ENCODE measurements at regions not wholly inside any gene's neighbourhood (a gene's known extent, or its start where the extent isn't known, plus 50 kb on each side); places are given as distances from the start of the nearest gene placed in this dataset.

DNA sequence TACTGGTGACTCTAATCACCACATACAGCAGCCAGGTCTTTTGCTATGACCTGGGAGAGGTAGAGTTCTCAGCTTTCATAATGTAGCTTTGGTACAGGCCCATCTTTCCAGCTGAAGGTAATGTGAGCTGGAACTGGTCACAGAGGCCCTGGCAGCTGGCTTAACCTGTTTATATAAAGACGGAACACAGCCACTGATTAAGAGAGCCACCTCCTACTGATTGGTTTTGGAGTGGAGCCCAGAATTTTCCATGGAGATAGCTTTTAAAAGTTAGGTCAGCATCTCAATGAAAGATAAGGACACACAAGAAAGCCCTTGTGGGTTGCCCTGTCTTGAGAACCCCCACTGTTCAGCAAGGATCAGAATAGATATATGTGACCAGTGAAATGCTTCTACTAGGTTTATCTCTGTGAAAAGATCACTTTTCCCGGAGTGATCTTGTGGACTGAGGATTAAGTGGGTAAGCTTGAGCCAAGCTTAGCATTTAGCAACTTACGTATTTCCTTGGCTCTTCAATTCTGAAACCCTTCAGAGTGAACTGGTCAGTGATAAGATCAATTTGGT is 213.7 kb upstream of the CITED2 start:
- H3K79me2 ChIP-seq (ENCODE audit: control insufficient read depth, insufficient read depth, low read length), result no peaks in the 10 kb centered on the region
- peak; percentile 95 for DNase-seq
- no peak overlapping the region for H2AK5ac ChIP-seq (ENCODE audit: low read length)
- H3K18ac ChIP-seq (ENCODE audit: low read length), result peak overlapping the region; percentile 76
- no peak overlapping the region for H2BK5ac ChIP-seq (ENCODE audit: low read length)
- H3K79me1 ChIP-seq (ENCODE audit: low read length), result no peaks in the 10 kb centered on the region
- H3K4me3 ChIP-seq (ENCODE audit: low read length), result no peak overlapping the region
- no peaks in the 10 kb centered on the region for H3K36me3 ChIP-seq (ENCODE audit: control insufficient read depth, insufficient read depth, low read length)
- no peak overlapping the region for H3K4me2 ChIP-seq (ENCODE audit: low read length)
- no peaks in the 10 kb centered on the region for H3K27me3 ChIP-seq (ENCODE audit: insufficient read depth, low read length, poor library complexity)
- H3K9ac ChIP-seq (ENCODE audit: low read length), result no peak overlapping the region
- peak overlapping the region; percentile 93 for H2BK15ac ChIP-seq (replicated peaks; ENCODE audit: low read depth)
- H3K23ac ChIP-seq (ENCODE audit: low read length), result no peak overlapping the region
- WGBS (ENCODE audit: extremely low coverage, insufficient coverage, low lambda C conversion rate), result no CpG with 5 or more reads among the region's 3 CpGs
- peak overlapping the region; percentile 77 for H3K27ac ChIP-seq (ENCODE audit: low read depth, low read length)
- no peak overlapping the region for H4K8ac ChIP-seq (ENCODE audit: low read depth, low read length)
- H3K4me1 ChIP-seq (ENCODE audit: control insufficient read depth, low read depth, low read length), result peaks cover 5% of the 10 kb centered on the region
- no peak overlapping the region for H3K56ac ChIP-seq (ENCODE audit: low read length)
- H2BK120ac ChIP-seq (ENCODE audit: low read depth, low read length), result peak overlapping the region; percentile 45
- peak overlapping the region; percentile 90 for H3K4ac ChIP-seq (ENCODE audit: low read depth, low read length)
- H4K5ac ChIP-seq (ENCODE audit: low read length), result no peak overlapping the region

GRCh38 chr6:139587469-139587868 is 213.0 kb upstream of the CITED2 start:
- DNase-seq, result peak; percentile 96
- WGBS (ENCODE audit: extremely low coverage, insufficient coverage, low lambda C conversion rate), result no CpG with 5 or more reads among the region's 6 CpGs
- no peak overlapping the region for H2BK120ac ChIP-seq (ENCODE audit: low read depth, low read length)
- H3K27me3 ChIP-seq (ENCODE audit: insufficient read depth, low read length, poor library complexity), result no peaks in the 10 kb centered on the region
- H3K4me2 ChIP-seq (ENCODE audit: low read length), result no peak overlapping the region
- H3K4ac ChIP-seq (ENCODE audit: low read depth, low read length), result no peak overlapping the region
- no peaks in the 10 kb centered on the region for H3K36me3 ChIP-seq (ENCODE audit: control insufficient read depth, insufficient read depth, low read length)
- no peak overlapping the region for H3K18ac ChIP-seq (ENCODE audit: low read length)
- H3K23ac ChIP-seq (ENCODE audit: low read length), result no peak overlapping the region
- H4K8ac ChIP-seq (ENCODE audit: low read depth, low read length), result no peak overlapping the region
- peak overlapping the region; percentile 69 for H3K27ac ChIP-seq (ENCODE audit: low read depth, low read length)
- peak overlapping the region; percentile 93 for H2BK15ac ChIP-seq (replicated peaks; ENCODE audit: low read depth)
- no peak overlapping the region for H3K9ac ChIP-seq (ENCODE audit: low read length)
- H3K4me1 ChIP-seq (ENCODE audit: control insufficient read depth, low read depth, low read length), result peaks cover 5% of the 10 kb centered on the region
- no peak overlapping the region for H3K4me3 ChIP-seq (ENCODE audit: low read length)
- H3K79me2 ChIP-seq (ENCODE audit: control insufficient read depth, insufficient read depth, low read length), result no peaks in the 10 kb centered on the region
- no peak overlapping the region for H2AK5ac ChIP-seq (ENCODE audit: low read length)
- H3K56ac ChIP-seq (ENCODE audit: low read length), result no peak overlapping the region
- H3K79me1 ChIP-seq (ENCODE audit: low read length), result no peaks in the 10 kb centered on the region
- no peak overlapping the region for H2BK5ac ChIP-seq (ENCODE audit: low read length)
- H4K5ac ChIP-seq (ENCODE audit: low read length), result no peak overlapping the region

DNA sequence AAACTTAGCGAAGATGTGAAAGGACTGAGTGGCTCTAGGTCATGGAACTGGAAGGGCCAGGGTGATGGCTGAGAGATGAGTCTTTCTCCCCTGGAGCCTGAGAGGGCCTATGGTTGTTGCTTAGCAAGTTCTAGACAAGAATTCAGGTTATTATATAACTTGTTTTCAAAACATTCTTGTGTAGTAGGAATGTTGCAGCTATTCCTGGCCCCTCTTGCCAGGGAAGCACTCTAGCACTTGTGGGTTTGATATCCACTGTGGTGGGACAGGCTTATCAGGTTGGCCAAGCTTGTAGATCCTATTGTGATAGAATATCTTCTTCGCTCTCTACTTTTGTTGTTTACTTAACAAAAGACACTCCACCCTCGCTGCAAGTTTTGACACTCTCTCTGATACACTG is 211.8 kb upstream of the CITED2 start:
- no peaks in the 10 kb centered on the region for H3K36me3 ChIP-seq (ENCODE audit: control insufficient read depth, insufficient read depth, low read length)
- no peak overlapping the region for H3K18ac ChIP-seq (ENCODE audit: low read length)
- no peak overlapping the region for H2BK5ac ChIP-seq (ENCODE audit: low read length)
- no peak overlapping the region for H4K8ac ChIP-seq (ENCODE audit: low read depth, low read length)
- H4K5ac ChIP-seq (ENCODE audit: low read length), result no peak overlapping the region
- no peak overlapping the region for H2BK120ac ChIP-seq (ENCODE audit: low read depth, low read length)
- no peak overlapping the region for H3K9ac ChIP-seq (ENCODE audit: low read length)
- no peaks in the 10 kb centered on the region for H3K27me3 ChIP-seq (ENCODE audit: insufficient read depth, low read length, poor library complexity)
- no CpG with 5 or more reads among the region's 3 CpGs for WGBS (ENCODE audit: extremely low coverage, insufficient coverage, low lambda C conversion rate)
- H3K4me2 ChIP-seq (ENCODE audit: low read length), result no peak overlapping the region
- H3K23ac ChIP-seq (ENCODE audit: low read length), result no peak overlapping the region
- peak overlapping the region; percentile 27 for H3K56ac ChIP-seq (ENCODE audit: low read length)
- H3K4me3 ChIP-seq (ENCODE audit: low read length), result no peak overlapping the region
- no peaks in the 10 kb centered on the region for H3K79me1 ChIP-seq (ENCODE audit: low read length)
- H3K79me2 ChIP-seq (ENCODE audit: control insufficient read depth, insufficient read depth, low read length), result no peaks in the 10 kb centered on the region
- no peak overlapping the region for H2BK15ac ChIP-seq (replicated peaks; ENCODE audit: low read depth)
- peak overlapping the region; percentile 75 for H3K4ac ChIP-seq (ENCODE audit: low read depth, low read length)
- H3K4me1 ChIP-seq (ENCODE audit: control insufficient read depth, low read depth, low read length), result peaks cover 5% of the 10 kb centered on the region
- no peak overlapping the region for H3K27ac ChIP-seq (ENCODE audit: low read depth, low read length)
- DNase-seq, result peak; percentile 55
- H2AK5ac ChIP-seq (ENCODE audit: low read length), result peak overlapping the region; percentile 24

DNA sequence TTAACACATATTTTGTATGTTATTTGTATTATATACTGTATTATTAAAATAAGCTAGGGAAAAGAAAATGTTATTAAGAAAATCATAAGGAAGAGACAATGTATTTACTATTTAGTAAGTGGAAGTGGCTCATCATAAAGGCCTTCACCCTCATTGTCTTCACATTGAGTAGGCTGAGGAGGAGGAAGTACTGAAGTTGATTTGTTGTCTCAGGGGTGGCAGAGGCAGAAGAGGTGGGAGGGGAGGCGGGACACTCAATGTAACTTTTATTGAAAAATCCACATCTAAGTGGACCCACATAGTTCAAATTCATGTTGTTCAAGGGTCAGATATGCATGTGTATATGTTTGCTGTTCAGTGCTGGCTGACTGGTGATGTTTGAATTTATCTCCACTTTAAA is 210.2 kb upstream of the CITED2 start:
- Histone ChIP-seq H2BK5ac (ENCODE audit: low read length) (no peak overlapping the region), H3K36me3 (ENCODE audit: control insufficient read depth, insufficient read depth, low read length) (no peaks in the 10 kb centered on the region), H3K23ac (ENCODE audit: low read length) (no peak overlapping the region), H3K79me1 (ENCODE audit: low read length) (no peaks in the 10 kb centered on the region), H3K9ac (ENCODE audit: low read length) (no peak overlapping the region), H3K56ac (ENCODE audit: low read length) (no peak overlapping the region), H3K27me3 (ENCODE audit: insufficient read depth, low read length, poor library complexity) (no peaks in the 10 kb centered on the region), H4K5ac (ENCODE audit: low read length) (no peak overlapping the region), H2BK15ac (replicated peaks; ENCODE audit: low read depth) (no peak overlapping the region), H3K27ac (ENCODE audit: low read depth, low read length) (no peak overlapping the region), H3K4ac (ENCODE audit: low read depth, low read length) (no peak overlapping the region), H4K8ac (ENCODE audit: low read depth, low read length) (no peak overlapping the region), H2BK120ac (ENCODE audit: low read depth, low read length) (no peak overlapping the region), H3K4me1 (ENCODE audit: control insufficient read depth, low read depth, low read length) (peaks cover 5% of the 10 kb centered on the region), H3K4me2 (ENCODE audit: low read length) (no peak overlapping the region), H3K18ac (ENCODE audit: low read length) (no peak overlapping the region), H3K4me3 (ENCODE audit: low read length) (no peak overlapping the region), H2AK5ac (ENCODE audit: low read length) (no peak overlapping the region), H3K79me2 (ENCODE audit: control insufficient read depth, insufficient read depth, low read length) (no peaks in the 10 kb centered on the region)
- WGBS (ENCODE audit: extremely low coverage, insufficient coverage, low lambda C conversion rate), result no CpG with 5 or more reads among the region's 1 CpG
- DNase-seq, result no peak

- H3K79me1 ChIP-seq (ENCODE audit: low read length), result no peaks in the 10 kb centered on the region
- H3K9ac ChIP-seq (ENCODE audit: low read length), result no peak overlapping the region
- H2BK5ac ChIP-seq (ENCODE audit: low read length), result no peak overlapping the region
- H3K27me3 ChIP-seq (ENCODE audit: insufficient read depth, low read length, poor library complexity), result no peaks in the 10 kb centered on the region
- no CpG with 5 or more reads among the region's 3 CpGs for WGBS (ENCODE audit: extremely low coverage, insufficient coverage, low lambda C conversion rate)
- DNase-seq, result no peak
- H3K36me3 ChIP-seq (ENCODE audit: control insufficient read depth, insufficient read depth, low read length), result no peaks in the 10 kb centered on the region
- H3K56ac ChIP-seq (ENCODE audit: low read length), result no peak overlapping the region
- no peak overlapping the region for H2BK120ac ChIP-seq (ENCODE audit: low read depth, low read length)
- H4K8ac ChIP-seq (ENCODE audit: low read depth, low read length), result no peak overlapping the region
- H3K4me3 ChIP-seq (ENCODE audit: low read length), result no peak overlapping the region
- H4K5ac ChIP-seq (ENCODE audit: low read length), result no peak overlapping the region
- H3K4ac ChIP-seq (ENCODE audit: low read depth, low read length), result no peak overlapping the region
- H3K27ac ChIP-seq (ENCODE audit: low read depth, low read length), result no peak overlapping the region
- H3K79me2 ChIP-seq (ENCODE audit: control insufficient read depth, insufficient read depth, low read length), result no peaks in the 10 kb centered on the region
- no peak overlapping the region for H2BK15ac ChIP-seq (replicated peaks; ENCODE audit: low read depth)
- H2AK5ac ChIP-seq (ENCODE audit: low read length), result no peak overlapping the region
- peaks cover 5% of the 10 kb centered on the region for H3K4me1 ChIP-seq (ENCODE audit: control insufficient read depth, low read depth, low read length)
- no peak overlapping the region for H3K4me2 ChIP-seq (ENCODE audit: low read length)
- H3K18ac ChIP-seq (ENCODE audit: low read length), result peak overlapping the region; percentile 22
- no peak overlapping the region for H3K23ac ChIP-seq (ENCODE audit: low read length)
Measured at GRCh38 chr6:139583420-139583819, 209.0 kb upstream of the CITED2 start.

DNA sequence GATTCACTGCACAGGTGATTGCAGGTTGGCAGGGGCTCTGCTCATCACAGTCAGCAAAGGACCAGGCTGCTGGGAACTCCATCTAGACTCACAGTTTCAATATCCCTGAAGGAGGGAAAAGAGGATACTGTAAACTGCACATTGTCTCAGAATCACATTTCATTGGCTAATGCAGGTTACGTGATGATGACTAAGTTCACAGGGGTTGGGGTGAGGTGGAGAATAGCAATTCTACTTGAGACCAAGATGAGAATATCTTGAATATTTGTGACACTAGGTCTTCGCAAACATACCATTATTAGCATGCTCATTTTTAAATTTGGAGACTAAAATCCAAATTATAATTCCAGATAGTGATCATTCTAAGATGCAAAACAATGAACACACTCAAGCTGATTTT is 208.5 kb upstream of the CITED2 start:
- Histone ChIP-seq H2BK5ac (ENCODE audit: low read length) (no peak overlapping the region), H2BK15ac (replicated peaks; ENCODE audit: low read depth) (no peak overlapping the region), H3K79me1 (ENCODE audit: low read length) (no peaks in the 10 kb centered on the region), H3K27me3 (ENCODE audit: insufficient read depth, low read length, poor library complexity) (no peaks in the 10 kb centered on the region), H2AK5ac (ENCODE audit: low read length) (no peak overlapping the region), H3K18ac (ENCODE audit: low read length) (peak overlapping the region; percentile 64), H3K9ac (ENCODE audit: low read length) (no peak overlapping the region), H3K4ac (ENCODE audit: low read depth, low read length) (no peak overlapping the region), H3K4me2 (ENCODE audit: low read length) (no peak overlapping the region), H3K23ac (ENCODE audit: low read length) (no peak overlapping the region), H3K4me3 (ENCODE audit: low read length) (no peak overlapping the region), H3K56ac (ENCODE audit: low read length) (no peak overlapping the region), H2BK120ac (ENCODE audit: low read depth, low read length) (no peak overlapping the region), H4K8ac (ENCODE audit: low read depth, low read length) (no peak overlapping the region), H3K4me1 (ENCODE audit: control insufficient read depth, low read depth, low read length) (peaks cover 5% of the 10 kb centered on the region), H3K27ac (ENCODE audit: low read depth, low read length) (no peak overlapping the region), H3K36me3 (ENCODE audit: control insufficient read depth, insufficient read depth, low read length) (no peaks in the 10 kb centered on the region), H4K5ac (ENCODE audit: low read length) (no peak overlapping the region), H3K79me2 (ENCODE audit: control insufficient read depth, insufficient read depth, low read length) (no peaks in the 10 kb centered on the region)
- DNase-seq, result no peak
- WGBS (ENCODE audit: extremely low coverage, insufficient coverage, low lambda C conversion rate), result no CpG with 5 or more reads among the region's 2 CpGs

Data from mesendoderm (in vitro differentiated cells).